ENCODE measurements at regions not wholly inside any gene's neighbourhood (a gene's known extent, or its start where the extent isn't known, plus 50 kb on each side); places are given as distances from the start of the nearest gene placed in this dataset.
"Not testable (repeated sequence)": the region's sequence is repeated elsewhere in the genome, so short reads cannot be mapped to it uniquely, and the experiment has no call there.

GRCh38 chr1:219075121-219075879, 98.4 kb upstream of the LYPLAL1 start:
- Histone ChIP-seq H2AFZ (ENCODE audit: low read length) (no peak overlapping the region), H4K20me1 (ENCODE audit: insufficient read depth, low read length) (no peaks in the 10 kb centered on the region), H3K4me1 (ENCODE audit: low read length) (no peaks in the 10 kb centered on the region), H3K9ac (ENCODE audit: low read length) (no peak overlapping the region), H3F3A (ENCODE audit: insufficient read depth, low read length) (no peaks in the 10 kb centered on the region), H3K4me2 (ENCODE audit: low read depth, low read length) (no peak overlapping the region), H3K9me2 (replicated peaks; ENCODE audit: insufficient read depth, low read length) (no peaks in the 10 kb centered on the region), H3K27ac (ENCODE audit: low read length) (no peak overlapping the region), H3K27me3 (replicated peaks; ENCODE audit: insufficient read depth, low read length) (no peaks in the 10 kb centered on the region), H3K36me3 (replicated peaks; ENCODE audit: insufficient read depth, low read length) (no peaks in the 10 kb centered on the region), H3K4me3 (ENCODE audit: low read length) (no peak overlapping the region), H3K79me2 (ENCODE audit: low read length) (no peaks in the 10 kb centered on the region), H3K9me3 (replicated peaks; ENCODE audit: insufficient read depth, low read length) (no peaks in the 10 kb centered on the region)
- no peak for TF ChIP-seq EZH2 (optimal IDR thresholded peaks at IDR 0.05; ENCODE audit: low read depth, low read length)
- TF ChIP-seq, protein P1, sequence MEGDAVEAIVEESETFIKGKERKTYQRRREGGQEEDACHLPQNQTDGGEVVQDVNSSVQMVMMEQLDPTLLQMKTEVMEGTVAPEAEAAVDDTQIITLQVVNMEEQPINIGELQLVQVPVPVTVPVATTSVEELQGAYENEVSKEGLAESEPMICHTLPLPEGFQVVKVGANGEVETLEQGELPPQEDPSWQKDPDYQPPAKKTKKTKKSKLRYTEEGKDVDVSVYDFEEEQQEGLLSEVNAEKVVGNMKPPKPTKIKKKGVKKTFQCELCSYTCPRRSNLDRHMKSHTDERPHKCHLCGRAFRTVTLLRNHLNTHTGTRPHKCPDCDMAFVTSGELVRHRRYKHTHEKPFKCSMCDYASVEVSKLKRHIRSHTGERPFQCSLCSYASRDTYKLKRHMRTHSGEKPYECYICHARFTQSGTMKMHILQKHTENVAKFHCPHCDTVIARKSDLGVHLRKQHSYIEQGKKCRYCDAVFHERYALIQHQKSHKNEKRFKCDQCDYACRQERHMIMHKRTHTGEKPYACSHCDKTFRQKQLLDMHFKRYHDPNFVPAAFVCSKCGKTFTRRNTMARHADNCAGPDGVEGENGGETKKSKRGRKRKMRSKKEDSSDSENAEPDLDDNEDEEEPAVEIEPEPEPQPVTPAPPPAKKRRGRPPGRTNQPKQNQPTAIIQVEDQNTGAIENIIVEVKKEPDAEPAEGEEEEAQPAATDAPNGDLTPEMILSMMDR (IDR thresholded peaks at IDR 0.05; ENCODE audit: low read length), result no peak
- TF ChIP-seq EZH2phosphoT487 (IDR thresholded peaks at IDR 0.05; ENCODE audit: low read length), result no peak
- DNase-seq, result no peak

DNA sequence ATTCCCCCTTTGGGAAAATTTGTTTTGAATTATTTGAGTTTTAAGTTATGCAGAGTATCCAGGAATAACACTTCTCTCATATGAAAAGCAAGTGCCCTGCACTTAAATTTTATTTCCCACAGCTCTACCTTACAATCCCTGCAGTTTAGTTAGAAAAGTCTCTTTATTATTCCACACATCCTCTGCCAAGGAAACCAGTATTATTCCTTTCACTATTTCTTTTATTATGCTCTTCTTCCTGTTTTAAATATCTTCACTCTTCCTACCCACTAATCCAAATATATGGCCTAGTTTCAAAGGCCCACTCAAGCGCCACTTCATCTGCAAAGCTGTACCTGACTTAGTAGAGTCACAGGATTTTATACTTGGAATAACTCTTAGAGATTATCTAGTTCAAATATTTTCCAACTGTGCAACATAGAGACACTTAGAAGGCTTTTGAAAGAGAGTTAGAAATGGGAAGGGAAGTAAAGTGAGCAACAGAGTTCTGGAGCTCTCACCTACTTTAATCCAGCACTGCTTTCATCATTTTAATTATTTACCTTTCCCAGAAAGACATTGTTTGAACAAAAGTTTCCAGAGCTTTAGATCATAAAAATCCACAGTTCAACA, 97.2 kb upstream of the LYPLAL1 start:
- no peak for TF ChIP-seq EZH2phosphoT487 (IDR thresholded peaks at IDR 0.05; ENCODE audit: low read length)
- TF ChIP-seq, protein P1 (IDR thresholded peaks at IDR 0.05; ENCODE audit: low read length), result no peak
- TF ChIP-seq EZH2 (optimal IDR thresholded peaks at IDR 0.05; ENCODE audit: low read depth, low read length), result no peak
- H3K4me2 ChIP-seq (ENCODE audit: low read depth, low read length), result no peak overlapping the region

DNA sequence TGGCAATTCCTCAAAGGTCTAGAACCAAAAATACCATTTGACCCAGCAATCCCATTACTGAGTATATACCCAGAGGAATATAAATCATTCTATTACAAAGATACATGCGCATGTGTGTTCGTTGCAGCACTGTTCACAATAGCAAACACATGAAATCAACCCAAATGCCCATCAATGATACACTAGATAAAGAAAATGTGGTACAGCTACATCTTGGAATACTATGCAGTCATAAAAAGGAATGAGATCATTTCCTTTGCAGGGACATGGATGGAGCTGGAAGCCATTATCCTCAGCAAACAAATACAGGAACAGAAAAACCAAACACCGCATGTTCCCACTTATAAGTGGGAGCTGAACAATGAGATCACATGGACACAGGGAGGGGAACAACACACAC, 95.9 kb upstream of the LYPLAL1 start:
- not testable (repeated sequence) for H3K9me2 ChIP-seq (replicated peaks; ENCODE audit: insufficient read depth, low read length); H3K4me2 ChIP-seq (ENCODE audit: low read depth, low read length); H3K27ac ChIP-seq (ENCODE audit: low read length); H3K36me3 ChIP-seq (replicated peaks; ENCODE audit: insufficient read depth, low read length); H3K9me3 ChIP-seq (replicated peaks; ENCODE audit: insufficient read depth, low read length); DNase-seq; H2AFZ ChIP-seq (ENCODE audit: low read length); H4K20me1 ChIP-seq (ENCODE audit: insufficient read depth, low read length); H3K27me3 ChIP-seq (replicated peaks; ENCODE audit: insufficient read depth, low read length); H3K9ac ChIP-seq (ENCODE audit: low read length); H3K4me3 ChIP-seq (ENCODE audit: low read length); H3F3A ChIP-seq (ENCODE audit: insufficient read depth, low read length); H3K79me2 ChIP-seq (ENCODE audit: low read length)
- H3K4me1 ChIP-seq (ENCODE audit: low read length), result peaks cover 10% of the 10 kb centered on the region

More for the DNA sequence above, 97.2 kb upstream of the LYPLAL1 start:
- H3K9me2 ChIP-seq (replicated peaks; ENCODE audit: insufficient read depth, low read length), result no peaks in the 10 kb centered on the region
- no peak overlapping the region for H3K27ac ChIP-seq (ENCODE audit: low read length)
- no peaks in the 10 kb centered on the region for H3F3A ChIP-seq (ENCODE audit: insufficient read depth, low read length)
- no peaks in the 10 kb centered on the region for H3K4me1 ChIP-seq (ENCODE audit: low read length)
- no peak overlapping the region for H2AFZ ChIP-seq (ENCODE audit: low read length)
- no peak overlapping the region for H3K9ac ChIP-seq (ENCODE audit: low read length)
- no peak overlapping the region for H3K4me3 ChIP-seq (ENCODE audit: low read length)
- H3K79me2 ChIP-seq (ENCODE audit: low read length), result no peaks in the 10 kb centered on the region
- H3K27me3 ChIP-seq (replicated peaks; ENCODE audit: insufficient read depth, low read length), result no peaks in the 10 kb centered on the region
- H3K9me3 ChIP-seq (replicated peaks; ENCODE audit: insufficient read depth, low read length), result no peaks in the 10 kb centered on the region
- H4K20me1 ChIP-seq (ENCODE audit: insufficient read depth, low read length), result no peaks in the 10 kb centered on the region
- H3K36me3 ChIP-seq (replicated peaks; ENCODE audit: insufficient read depth, low read length), result no peaks in the 10 kb centered on the region
- DNase-seq, result no peak

Data from MM.1S (cell line).